Kasumi-1 (cell line): ENCODE measurements at regions not wholly inside any gene's neighbourhood (a gene's known extent, or its start where the extent isn't known, plus 50 kb on each side); places are given as distances from the start of the nearest gene placed in this dataset.

Source experiments
- DNase-seq, 2 experiments: peaks; one replicate each; lab custom pipeline; 2025; lab: John Stamatoyannopoulos, UW

DNA sequence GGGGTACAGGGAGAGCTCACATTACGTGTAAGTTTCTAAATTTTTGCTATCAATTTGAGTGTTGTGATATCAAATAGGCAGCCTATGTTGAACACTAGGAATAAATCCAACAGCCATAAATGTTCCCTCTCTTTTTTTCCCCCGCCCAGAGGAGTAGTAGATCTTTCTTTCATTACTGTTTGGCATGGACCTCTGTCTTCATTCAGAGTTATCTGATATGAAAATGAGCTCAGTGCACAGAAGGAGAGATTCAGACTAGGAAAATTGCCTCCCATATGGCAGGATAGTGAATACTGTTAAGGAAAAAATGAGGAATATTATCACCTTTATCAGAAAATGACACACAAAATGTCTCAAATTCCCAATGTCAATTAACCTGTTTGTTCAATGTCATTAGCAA, 110.0 kb upstream of the EYS start:
- no peak for DNase-seq

DNA sequence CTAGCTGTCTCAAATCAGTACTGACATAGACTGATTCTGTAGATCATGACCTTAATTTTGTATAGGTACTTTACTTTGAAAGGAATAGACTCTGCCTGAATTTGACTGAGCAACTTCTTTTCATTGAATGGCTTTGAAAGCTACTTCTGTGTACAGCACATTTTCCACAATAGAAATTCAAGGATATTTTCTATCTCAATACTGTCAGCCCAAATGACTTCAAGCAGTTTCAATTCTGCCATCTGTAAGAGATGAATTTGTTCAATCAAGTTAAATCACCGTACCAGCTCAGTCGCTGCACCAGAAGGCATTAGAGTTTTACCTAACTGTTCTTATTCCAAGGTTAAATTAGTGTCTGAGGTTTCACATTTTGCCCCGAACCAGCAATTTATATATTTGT, 107.0 kb upstream of the EYS start:
- no peak for DNase-seq

DNA sequence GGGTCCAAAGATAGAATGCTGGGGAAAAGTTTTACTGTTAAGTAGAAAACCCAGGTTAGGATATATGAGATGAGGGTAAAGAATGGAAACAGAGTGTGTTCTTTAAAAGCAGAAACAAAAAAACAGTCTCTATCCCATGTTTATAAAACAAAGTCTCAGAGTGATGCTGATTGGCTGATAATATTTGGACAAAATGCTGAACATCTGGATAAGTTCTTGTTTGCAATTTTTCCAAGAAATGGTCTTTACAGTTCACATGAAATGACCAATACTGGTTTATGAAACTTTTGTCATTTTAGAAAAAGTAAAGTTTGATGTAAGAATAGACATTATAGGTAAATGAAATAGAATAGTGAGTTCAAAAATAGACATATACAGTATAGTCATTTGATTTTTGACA, 96.2 kb upstream of the EYS start:
- no peak for DNase-seq

GRCh38 chr6:65799389-65799788, 92.4 kb upstream of the EYS start:
- DNase-seq = no peak

DNA sequence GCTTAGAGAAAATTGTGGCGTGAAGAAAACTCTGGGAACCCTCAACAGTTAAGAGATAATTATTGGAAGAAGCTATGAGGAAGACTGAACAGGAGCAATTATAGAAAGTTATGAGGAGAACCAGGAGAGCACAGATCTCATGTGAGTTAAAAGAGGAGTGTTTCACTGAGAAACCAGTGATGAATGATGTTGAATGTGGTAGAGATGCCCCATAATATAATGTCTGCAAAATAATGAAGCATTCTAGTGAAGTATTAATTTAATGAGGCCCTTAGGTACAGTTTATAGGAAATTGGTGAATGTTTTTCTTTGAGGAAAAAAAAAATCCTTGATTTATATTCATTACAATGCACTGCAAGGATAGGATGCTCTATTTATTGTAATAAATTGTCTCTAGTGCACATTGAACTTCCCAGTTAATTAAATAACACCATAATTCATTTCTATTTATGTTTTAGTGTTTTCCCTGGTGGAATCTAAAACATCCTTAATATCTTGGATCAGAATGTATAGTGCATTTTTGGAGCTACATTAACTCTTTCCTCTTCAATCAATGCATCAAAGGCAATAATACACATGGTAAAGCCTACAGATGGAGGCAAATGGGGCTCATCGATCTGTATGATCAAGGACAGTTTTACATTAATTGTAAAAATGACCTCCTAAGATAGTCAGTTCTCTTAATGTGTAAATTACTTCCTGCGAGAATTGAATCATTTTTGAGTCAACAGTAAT, 91.4 kb upstream of the EYS start:
- DNase-seq = no peak

DNA sequence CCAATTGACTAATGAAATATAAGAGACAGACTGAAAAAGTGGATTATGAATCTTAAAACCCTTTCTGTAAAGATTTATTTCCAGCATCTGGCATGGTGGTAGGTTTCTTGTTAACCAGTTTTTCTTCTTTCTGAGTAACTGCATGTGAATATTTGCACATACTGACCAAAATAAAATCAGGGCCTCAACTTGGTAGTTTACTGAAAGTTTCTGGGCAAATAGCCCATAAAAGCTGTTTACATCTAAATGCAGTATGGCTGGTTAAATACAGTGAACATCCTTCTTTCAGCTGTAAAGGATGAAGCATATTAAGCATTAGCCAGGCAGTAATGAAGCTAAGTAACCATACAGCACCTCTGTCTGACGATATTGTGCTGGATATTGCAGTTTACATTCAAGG, 83.6 kb upstream of the EYS start:
- DNase-seq = no peak

DNA sequence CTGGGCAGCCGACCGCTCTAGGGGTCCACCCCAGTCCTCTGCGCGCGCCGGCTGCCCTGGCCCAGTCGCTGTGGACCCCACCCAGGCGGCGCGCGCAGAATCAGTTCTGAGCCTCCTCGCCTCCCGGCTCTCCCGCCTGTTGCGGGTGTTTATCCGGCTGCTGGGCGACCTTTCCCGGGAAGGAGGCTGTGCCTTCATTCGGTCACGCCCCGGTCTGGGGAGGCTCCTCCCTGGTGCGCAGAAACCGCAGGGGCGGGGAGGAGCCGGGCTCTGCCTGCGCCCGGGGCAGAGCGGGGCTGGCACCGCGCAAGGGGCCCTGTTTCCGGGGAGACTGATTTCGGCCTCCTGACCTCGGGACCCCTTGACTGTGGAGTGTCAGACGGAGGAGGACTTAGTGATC, 80.8 kb upstream of the EYS start:
- DNase-seq = no peak

DNA sequence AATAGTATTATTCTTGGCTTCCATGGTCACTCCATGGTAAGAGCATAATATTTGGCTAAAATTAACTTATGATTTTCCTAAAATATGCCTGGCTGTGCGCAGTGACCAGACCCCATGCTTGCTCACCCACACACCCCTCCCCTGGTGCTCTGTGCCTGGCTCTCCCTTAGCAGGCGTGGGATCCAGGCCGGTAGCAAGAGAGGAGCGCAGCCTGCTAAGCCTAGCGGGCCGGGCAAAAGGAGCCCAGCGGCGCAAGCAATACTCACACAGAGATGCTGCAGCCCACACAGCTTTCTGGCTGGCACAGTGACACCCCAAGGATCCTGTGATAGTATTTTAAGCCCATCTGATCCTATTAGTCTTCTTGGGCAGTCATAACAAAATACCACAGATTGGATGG, 79.8 kb upstream of the EYS start:
- DNase-seq = no peak

- DNase-seq = no peak
Observed at GRCh38 chr6:65780691-65781090, 73.7 kb upstream of the EYS start.

- no peak for DNase-seq
Observed at GRCh38 chr6:65776332-65776731, 69.3 kb upstream of the EYS start.

DNA sequence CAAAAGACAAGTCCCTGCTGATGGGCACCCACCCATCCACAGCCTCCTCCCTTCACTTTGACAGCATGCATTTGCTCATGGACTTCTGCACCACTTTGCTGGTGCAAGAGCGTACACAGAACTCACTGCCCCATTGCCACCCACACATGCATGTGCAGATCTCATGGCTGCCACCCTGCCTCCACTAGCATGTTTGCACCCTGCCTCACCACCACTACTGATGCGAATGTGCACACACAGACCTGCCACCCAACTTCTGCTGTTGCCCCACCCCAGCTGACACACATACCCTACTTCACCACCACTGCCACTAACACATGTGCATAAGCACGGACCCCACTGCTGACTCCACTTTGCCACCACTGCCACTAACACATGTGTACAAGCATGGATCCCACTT, 64.9 kb upstream of the EYS start:
- no peak for DNase-seq

DNA sequence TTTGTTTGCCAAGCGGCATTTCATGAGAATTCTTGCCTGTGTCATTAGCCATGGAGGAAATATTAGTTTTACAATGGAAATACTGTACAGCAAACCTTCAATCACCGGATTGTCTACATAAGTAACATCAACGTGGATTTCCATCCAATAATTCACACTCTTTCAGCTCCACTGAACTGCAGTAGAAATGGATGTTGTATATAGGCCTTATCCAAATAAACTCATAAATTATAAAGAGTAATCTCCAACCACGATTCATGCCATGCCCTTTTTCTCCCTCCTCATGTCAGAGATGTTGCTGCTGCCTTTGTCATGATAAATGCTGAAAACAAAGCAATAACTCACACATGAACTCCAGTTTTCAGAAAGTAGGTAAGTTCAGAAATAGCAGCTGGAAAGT, 54.9 kb upstream of the EYS start:
- DNase-seq = no peak

GRCh38 chr6:65760285-65760684, 53.3 kb upstream of the EYS start:
- no peak for DNase-seq
